Inflammatory macrophage (primary cell): ENCODE measurements at regions not wholly inside any gene's neighbourhood (a gene's known extent, or its start where the extent isn't known, plus 50 kb on each side); places are given as distances from the start of the nearest gene placed in this dataset.
A peak's percentile ranks its signal among the peaks of the same experiment; 100 is the strongest.
"Not testable (repeated sequence)": the region's sequence is repeated elsewhere in the genome, so short reads cannot be mapped to it uniquely, and the experiment has no call there.

Experiments used
- DNase-seq, 2 donors: peaks; one replicate each; pipeline ENCODE4 v3.0.0-alpha.2; 2020 to 2022

DNA sequence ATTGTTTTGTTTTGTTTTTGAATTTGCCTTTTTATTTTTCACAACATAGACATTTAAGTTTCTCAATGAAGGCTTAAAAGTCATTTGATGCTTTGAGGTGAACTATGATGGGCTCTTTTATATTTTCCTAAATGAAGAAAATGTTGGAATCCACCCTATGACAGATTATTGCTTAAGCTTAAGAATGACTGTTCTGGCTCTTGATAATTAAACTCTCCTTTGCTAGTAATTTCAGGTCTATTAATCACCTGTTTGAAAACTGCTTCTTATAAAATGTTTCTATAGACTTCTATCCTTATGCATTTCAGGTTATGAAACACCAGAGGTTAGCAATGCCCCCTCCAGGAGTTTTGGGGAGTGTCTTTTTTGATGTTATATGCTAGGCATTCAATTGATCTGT lies 424.1 kb upstream of the DYNLRB2 start:
- no peak for DNase-seq

- no peak for DNase-seq
Observed at GRCh38 chr16:80114699-80115098, 426.1 kb upstream of the DYNLRB2 start.

- no peak for DNase-seq
Observed at GRCh38 chr16:80113873-80114574, 426.8 kb upstream of the DYNLRB2 start.

- DNase-seq = no peak
Observed at GRCh38 chr16:80109581-80109980, 431.2 kb upstream of the DYNLRB2 start.

DNA sequence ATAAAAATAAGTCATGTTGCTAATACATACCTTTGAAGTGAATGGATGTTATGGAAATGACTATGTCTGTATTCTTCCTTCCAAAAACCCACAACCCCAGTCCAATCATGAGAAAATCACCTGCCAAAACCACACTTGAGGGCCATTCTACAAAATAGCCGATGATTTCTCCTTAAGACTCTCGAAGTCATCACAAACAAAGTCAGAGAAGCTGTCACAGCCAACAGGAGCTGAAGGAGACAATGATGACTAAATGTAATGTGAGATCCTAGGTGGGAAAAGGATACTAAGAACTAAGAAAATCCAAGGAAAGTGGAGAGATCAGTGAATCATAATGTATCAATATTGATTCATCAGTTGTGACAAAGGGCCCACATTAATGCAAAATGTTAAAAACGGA lies 432.9 kb upstream of the DYNLRB2 start:
- DNase-seq = no peak

- no peak for DNase-seq
Observed at GRCh38 chr16:80105751-80106150, 435.0 kb upstream of the DYNLRB2 start.

GRCh38 chr16:80105160-80105559 lies 435.6 kb upstream of the DYNLRB2 start:
- no peak for DNase-seq

DNA sequence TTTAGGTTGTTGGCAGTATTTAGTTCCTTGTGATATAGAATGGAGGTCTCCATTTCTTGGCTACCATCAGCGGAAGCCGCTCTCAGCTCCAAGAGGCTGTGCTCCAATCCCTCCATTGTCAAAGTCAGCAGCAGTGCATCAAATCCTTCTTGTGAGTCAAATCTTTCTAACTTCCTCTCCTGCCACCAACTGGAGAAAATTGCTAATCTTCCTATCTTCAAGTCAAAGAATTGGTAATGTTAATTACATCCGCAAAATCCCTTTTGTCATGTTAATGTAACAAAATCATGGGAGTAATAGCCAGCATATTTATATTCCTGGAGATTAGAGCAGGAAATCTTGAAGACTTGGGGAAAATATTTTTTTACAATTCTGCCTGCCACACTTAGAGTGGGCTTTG lies 436.4 kb upstream of the DYNLRB2 start:
- DNase-seq = no peak

DNA sequence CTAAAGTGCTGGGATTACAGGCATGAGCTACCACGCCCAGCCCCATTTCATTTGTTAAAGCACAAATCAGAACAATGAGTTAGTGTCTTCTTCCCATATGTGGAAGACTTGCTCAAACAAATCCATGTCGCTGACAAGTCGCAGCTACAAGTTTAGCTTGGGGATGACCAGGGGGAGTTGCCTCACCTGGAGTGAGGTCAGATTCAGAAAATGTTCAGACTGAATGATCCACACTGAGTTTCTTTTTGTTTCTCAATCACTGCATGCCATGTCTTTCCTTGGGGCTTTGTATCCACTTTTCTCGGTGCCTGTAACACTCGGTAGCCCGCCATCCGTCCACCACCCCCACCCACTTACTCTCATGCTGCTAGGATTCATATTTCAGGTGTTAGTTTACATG lies 437.3 kb upstream of the DYNLRB2 start:
- no peak for DNase-seq

- DNase-seq = no peak
Observed at GRCh38 chr16:80100846-80101451, 439.8 kb upstream of the DYNLRB2 start.

GRCh38 chr16:80100186-80100585 lies 440.6 kb upstream of the DYNLRB2 start:
- no peak for DNase-seq

- no peak for DNase-seq
Observed at GRCh38 chr16:80097098-80097497, 443.7 kb upstream of the DYNLRB2 start.

DNA sequence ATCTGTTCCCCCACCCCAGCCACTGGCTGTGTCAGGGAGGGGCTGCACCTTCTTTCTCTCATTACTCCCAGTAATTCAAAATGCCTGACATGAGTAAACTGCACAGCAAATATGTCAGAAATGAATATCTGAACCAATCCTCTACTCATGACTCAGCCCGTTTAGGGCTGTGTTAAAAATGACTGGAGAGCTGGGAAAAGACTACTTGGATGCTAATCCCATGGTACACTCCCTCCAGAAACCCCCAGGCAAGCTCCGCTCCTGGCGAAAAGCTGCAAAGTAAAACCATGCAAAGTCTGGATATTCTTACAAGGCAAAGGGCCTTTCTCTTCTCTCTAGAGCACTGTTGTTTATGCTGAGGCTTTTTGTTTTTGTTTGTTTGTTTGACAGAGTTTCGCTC lies 448.1 kb upstream of the DYNLRB2 start:
- DNase-seq = no peak

GRCh38 chr16:80091453-80091852 lies 449.3 kb upstream of the DYNLRB2 start:
- not testable (repeated sequence) for DNase-seq

GRCh38 chr16:80085606-80086005 lies 455.2 kb upstream of the DYNLRB2 start:
- no peak for DNase-seq

DNA sequence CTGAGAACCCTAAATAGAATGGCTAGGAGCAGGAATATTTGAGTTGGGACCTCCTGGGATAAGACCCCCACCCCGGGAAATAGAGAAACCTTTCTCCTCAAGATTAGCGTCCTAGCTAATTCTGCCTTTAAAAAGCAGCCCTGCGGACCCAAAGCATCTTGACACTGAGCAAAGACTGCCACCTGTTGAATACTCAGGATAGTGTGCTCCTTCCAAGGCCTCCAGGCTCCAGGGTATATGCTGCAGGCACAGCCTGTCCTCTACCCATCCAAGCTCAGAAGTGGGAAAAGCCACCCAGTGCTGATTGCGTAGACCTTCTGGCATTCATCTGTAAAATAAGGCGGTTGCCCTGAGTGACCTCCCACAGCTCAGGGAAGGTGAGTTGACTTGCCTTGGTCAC lies 456.2 kb upstream of the DYNLRB2 start:
- DNase-seq = peak; percentile 10 to 27

GRCh38 chr16:80084163-80084562 lies 456.6 kb upstream of the DYNLRB2 start:
- no peak for DNase-seq

GRCh38 chr16:80082906-80083305 lies 457.9 kb upstream of the DYNLRB2 start:
- DNase-seq = no peak

- DNase-seq = no peak
Observed at GRCh38 chr16:80081846-80082245, 458.9 kb upstream of the DYNLRB2 start.

DNA sequence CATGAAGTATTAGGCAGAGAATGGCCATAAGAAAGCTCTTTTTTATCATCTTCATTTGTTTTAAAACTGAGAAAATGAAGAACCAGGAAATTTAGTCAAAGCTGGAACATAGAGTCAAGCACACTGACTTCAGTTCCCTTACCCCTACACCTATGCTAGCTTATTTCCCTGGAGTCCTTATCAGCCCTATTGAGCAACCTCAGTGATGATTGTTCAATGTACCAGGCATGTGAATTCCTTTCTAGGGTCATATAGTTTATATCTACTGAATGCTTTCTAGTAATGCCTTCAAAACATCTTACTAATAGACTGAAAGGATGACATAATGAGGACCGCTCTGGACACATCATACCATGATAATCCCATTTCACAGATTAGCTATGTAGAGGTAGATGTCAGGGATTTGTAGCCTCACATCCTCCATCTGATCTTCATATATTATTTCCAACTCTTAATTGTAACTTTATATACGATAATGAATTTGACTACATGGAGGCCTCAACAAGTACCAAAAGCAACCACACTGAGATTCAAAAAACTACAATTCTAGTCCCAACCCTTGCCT lies 460.4 kb upstream of the DYNLRB2 start:
- DNase-seq = no peak

- no peak for DNase-seq
Observed at GRCh38 chr16:80079072-80079471, 461.7 kb upstream of the DYNLRB2 start.

DNA sequence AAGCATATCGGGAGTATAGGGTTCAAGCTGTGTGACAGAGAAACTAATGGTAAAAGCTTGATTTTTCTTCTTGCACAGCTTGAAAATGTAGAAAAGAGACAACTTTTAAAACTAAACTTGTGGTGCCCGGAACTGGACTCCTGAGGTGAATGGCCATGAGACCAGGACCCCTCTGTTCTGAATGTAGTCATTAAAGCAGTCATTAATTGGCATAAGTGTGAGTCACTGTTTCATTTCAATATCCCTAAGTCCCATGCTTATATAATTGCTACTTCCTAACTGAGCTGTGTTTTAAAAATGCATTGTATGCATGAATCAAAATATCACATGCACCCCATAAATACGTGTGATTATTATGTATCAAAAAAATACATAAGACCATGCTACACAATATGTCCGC lies 463.1 kb upstream of the DYNLRB2 start:
- no peak for DNase-seq

DNA sequence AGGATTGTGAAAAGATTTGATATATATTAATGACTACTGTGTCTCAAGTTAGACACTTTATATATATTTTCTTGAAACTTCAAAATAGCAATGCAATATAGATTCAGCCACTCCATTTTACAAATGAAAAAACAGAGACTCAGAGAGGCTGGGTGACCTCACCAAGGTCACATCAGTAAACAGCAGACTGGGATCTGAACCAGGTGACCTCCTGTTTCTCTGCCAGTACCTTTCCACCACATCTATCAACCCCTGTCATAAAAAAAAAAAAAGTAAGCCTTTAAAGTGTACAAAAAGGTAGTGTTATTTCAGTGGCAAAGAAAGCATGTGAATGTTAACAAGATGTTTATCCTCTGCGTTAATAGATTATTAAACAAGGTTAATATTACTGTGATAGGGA lies 466.5 kb upstream of the DYNLRB2 start:
- DNase-seq = no peak

- DNase-seq = no peak
Observed at GRCh38 chr16:80071964-80072456, 468.8 kb upstream of the DYNLRB2 start.
